ENCODE measurements at regions not wholly inside any gene's neighbourhood (a gene's known extent, or its start where the extent isn't known, plus 50 kb on each side); places are given as distances from the start of the nearest gene placed in this dataset.

DNA sequence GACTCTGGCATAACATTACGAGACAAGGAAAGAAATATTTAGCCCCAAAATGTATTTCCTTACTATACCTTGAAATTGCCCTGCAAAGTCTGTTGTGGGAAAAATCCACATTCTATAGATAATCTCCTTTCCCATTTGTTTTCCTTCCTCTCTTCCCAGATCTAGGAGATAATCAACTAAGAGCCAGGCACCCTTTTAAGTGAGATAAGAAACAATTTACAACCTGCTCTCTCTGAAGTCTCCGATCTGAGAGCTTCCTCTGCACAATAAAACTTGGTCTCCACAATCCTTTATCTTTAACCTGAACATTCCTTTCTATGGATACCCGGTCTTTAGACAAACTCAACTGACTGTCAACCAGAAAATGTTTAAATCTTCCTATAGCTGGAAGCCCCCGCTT, 1160.7 kb upstream of the NRXN1 start:
- Mint-ChIP-seq H3K36me3 (ENCODE audit: low read depth) (no peaks in the 10 kb centered on the region), H3K27ac (peak overlapping the region; percentile 83), H3K27me3 (ENCODE audit: insufficient read depth) (no peaks in the 10 kb centered on the region), H3K4me3 (peak overlapping the region; percentile 8), H3K9me3 (no peaks in the 10 kb centered on the region), H3K4me1 (peaks cover 27% of the 10 kb centered on the region)
- no peak for DNase-seq
- Histone ChIP-seq H3K27me3 (ENCODE audit: control insufficient read depth, insufficient read depth, low read length, poor library complexity, severe bottlenecking) (no peaks in the 10 kb centered on the region), H3K4me3 (ENCODE audit: low read length) (peak overlapping the region; percentile 44), H3K36me3 (ENCODE audit: control insufficient read depth, insufficient read depth, low read length) (no peaks in the 10 kb centered on the region), H3K9me3 (ENCODE audit: control insufficient read depth, low read length) (no peaks in the 10 kb centered on the region), H3K27ac (ENCODE audit: low read depth, low read length) (no peak overlapping the region), H3K4me1 (ENCODE audit: control insufficient read depth, insufficient read depth, low read length) (peaks cover 4% of the 10 kb centered on the region), H3K9ac (ENCODE audit: extremely low read depth, low read length, poor library complexity, severe bottlenecking) (no peak overlapping the region)
- WGBS, 2 experiments (ENCODE audit: insufficient coverage in 1 of 2, insufficient read length in 1 of 2) = 70 to 77% methylated on average over 3 to 4 of the region's 4 CpGs
- TF ChIP-seq, protein P1, sequence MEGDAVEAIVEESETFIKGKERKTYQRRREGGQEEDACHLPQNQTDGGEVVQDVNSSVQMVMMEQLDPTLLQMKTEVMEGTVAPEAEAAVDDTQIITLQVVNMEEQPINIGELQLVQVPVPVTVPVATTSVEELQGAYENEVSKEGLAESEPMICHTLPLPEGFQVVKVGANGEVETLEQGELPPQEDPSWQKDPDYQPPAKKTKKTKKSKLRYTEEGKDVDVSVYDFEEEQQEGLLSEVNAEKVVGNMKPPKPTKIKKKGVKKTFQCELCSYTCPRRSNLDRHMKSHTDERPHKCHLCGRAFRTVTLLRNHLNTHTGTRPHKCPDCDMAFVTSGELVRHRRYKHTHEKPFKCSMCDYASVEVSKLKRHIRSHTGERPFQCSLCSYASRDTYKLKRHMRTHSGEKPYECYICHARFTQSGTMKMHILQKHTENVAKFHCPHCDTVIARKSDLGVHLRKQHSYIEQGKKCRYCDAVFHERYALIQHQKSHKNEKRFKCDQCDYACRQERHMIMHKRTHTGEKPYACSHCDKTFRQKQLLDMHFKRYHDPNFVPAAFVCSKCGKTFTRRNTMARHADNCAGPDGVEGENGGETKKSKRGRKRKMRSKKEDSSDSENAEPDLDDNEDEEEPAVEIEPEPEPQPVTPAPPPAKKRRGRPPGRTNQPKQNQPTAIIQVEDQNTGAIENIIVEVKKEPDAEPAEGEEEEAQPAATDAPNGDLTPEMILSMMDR (conservative IDR thresholded peaks at IDR 0.05) = no peak

DNA sequence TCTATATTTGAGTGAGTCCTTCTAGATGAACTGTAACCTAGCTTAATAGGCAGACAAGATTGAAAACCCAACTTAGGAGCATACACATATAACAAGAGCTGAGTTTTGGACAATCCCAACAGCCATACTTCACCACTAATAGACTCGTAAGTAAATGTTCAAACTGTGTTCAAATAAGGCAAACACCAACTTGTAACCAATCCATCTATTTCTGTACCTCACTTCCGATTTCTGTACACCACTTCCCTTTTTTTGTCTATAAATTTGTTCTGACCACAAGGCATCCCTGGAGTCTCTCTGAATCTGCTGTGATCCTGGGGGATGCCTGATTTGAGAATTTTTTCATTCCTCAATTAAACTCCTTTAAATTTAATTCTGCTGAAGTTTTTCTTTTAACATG, 1149.1 kb upstream of the NRXN1 start:
- H3K9me3 Mint-ChIP-seq = peaks cover 11% of the 10 kb centered on the region
- H3K36me3 Mint-ChIP-seq (ENCODE audit: low read depth) = peaks cover 3% of the 10 kb centered on the region
- H3K4me3 Mint-ChIP-seq = no peak overlapping the region
- H3K4me3 ChIP-seq (ENCODE audit: low read length) = no peak overlapping the region
- H3K27ac ChIP-seq (ENCODE audit: low read depth, low read length) = no peak overlapping the region
- H3K9ac ChIP-seq (ENCODE audit: extremely low read depth, low read length, poor library complexity, severe bottlenecking) = no peak overlapping the region
- no peaks in the 10 kb centered on the region for H3K36me3 ChIP-seq (ENCODE audit: control insufficient read depth, insufficient read depth, low read length)
- no peaks in the 10 kb centered on the region for H3K4me1 Mint-ChIP-seq
- no peaks in the 10 kb centered on the region for H3K27me3 Mint-ChIP-seq (ENCODE audit: insufficient read depth)
- no peaks in the 10 kb centered on the region for H3K4me1 ChIP-seq (ENCODE audit: control insufficient read depth, insufficient read depth, low read length)
- 89 to 100% methylated on average over 1 to 2 of the region's 2 CpGs for WGBS, 2 experiments (ENCODE audit: insufficient coverage in 1 of 2, insufficient read length in 1 of 2)
- no peaks in the 10 kb centered on the region for H3K27me3 ChIP-seq (ENCODE audit: control insufficient read depth, insufficient read depth, low read length, poor library complexity, severe bottlenecking)
- peaks cover 28% of the 10 kb centered on the region for H3K9me3 ChIP-seq (ENCODE audit: control insufficient read depth, low read length)
- no peak overlapping the region for H3K27ac Mint-ChIP-seq
- DNase-seq = no peak
- TF ChIP-seq, protein P1 (conservative IDR thresholded peaks at IDR 0.05) = no peak

DNA sequence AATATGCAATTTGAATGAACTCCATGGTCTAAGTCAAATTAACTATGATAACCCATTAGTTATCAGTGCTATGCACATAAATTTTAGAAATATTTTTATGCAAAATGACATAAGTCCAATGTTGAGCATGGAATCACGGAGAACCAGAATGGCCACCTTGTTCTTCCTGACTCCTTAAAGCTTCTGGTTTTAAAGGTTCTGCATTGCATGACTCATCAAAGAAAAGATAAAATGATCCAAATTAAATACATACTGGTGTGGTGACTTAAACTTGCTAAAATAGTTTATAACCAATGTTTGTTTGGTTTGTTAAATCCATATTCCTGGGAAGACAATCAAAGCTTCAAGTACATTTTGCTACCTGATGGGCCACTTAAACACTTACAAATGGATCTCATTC, 1146.9 kb upstream of the NRXN1 start:
- Mint-ChIP-seq H3K27me3 (ENCODE audit: insufficient read depth) (no peaks in the 10 kb centered on the region), H3K27ac (no peak overlapping the region), H3K4me3 (no peak overlapping the region), H3K9me3 (peaks cover 25% of the 10 kb centered on the region), H3K4me1 (no peaks in the 10 kb centered on the region), H3K36me3 (ENCODE audit: low read depth) (peaks cover 3% of the 10 kb centered on the region)
- Histone ChIP-seq H3K9me3 (ENCODE audit: control insufficient read depth, low read length) (peaks cover 35% of the 10 kb centered on the region), H3K27me3 (ENCODE audit: control insufficient read depth, insufficient read depth, low read length, poor library complexity, severe bottlenecking) (no peaks in the 10 kb centered on the region), H3K4me1 (ENCODE audit: control insufficient read depth, insufficient read depth, low read length) (no peaks in the 10 kb centered on the region), H3K4me3 (ENCODE audit: low read length) (no peak overlapping the region), H3K9ac (ENCODE audit: extremely low read depth, low read length, poor library complexity, severe bottlenecking) (no peak overlapping the region), H3K27ac (ENCODE audit: low read depth, low read length) (no peak overlapping the region), H3K36me3 (ENCODE audit: control insufficient read depth, insufficient read depth, low read length) (no peaks in the 10 kb centered on the region)
- DNase-seq = no peak
- WGBS, 2 experiments (ENCODE audit: insufficient coverage in 1 of 2, insufficient read length in 1 of 2) = 95 to 100% methylated on average over 1 of the region's 1 CpG
- TF ChIP-seq, protein P1 (conservative IDR thresholded peaks at IDR 0.05) = no peak
